Adrenal gland (tissue), 5 donors: ENCODE measurements at regions not wholly inside any gene's neighbourhood (a gene's known extent, or its start where the extent isn't known, plus 50 kb on each side); places are given as distances from the start of the nearest gene placed in this dataset.

Experiments
- CTCF ChIP-seq, 6 experiments: fragments of 450-650 bp in 4 of 6; fragments of 200-600 bp in 2 of 6; sonication (generic) in 1 of 6; IDR thresholded peaks; 1 replicate in 5 of 6; 2 replicates in 1 of 6; pipeline versions ENCODE4 v1.5.1 to v1.8.0; 2016 to 2021; ENCODE audit warnings: antibody characterized with exemption in 6 of 6, mild to moderate bottlenecking in 2 of 6, moderate library complexity in 1 of 6
- POLR2A ChIP-seq, 2 donors: fragments of 450-650 bp; IDR thresholded peaks; one replicate each; pipeline ENCODE4 v1.6.1; 2017; ENCODE audit warnings: antibody characterized with exemption in 2 of 2, mild to moderate bottlenecking in 2 of 2, moderate library complexity in 1 of 2
- donor health status: DM: no; HTN: no; CAD: no.

- TF ChIP-seq CTCF (IDR thresholded peaks at IDR 0.05), result no peak
- no peak for TF ChIP-seq POLR2A (IDR thresholded peaks at IDR 0.05)
Measured at GRCh38 chr14:23709923-23710322, 73.8 kb downstream of the DHRS2 start.
